ENCODE measurements at regions not wholly inside any gene's neighbourhood (a gene's known extent, or its start where the extent isn't known, plus 50 kb on each side); places are given as distances from the start of the nearest gene placed in this dataset.

- no peak for FAIRE-seq
These were observed 585.9 kb upstream of the GHITM start for GRCh38 chr10:83553366-83553765.

GRCh38 chr10:83555264-83555663 lies 584.0 kb upstream of the GHITM start:
- FAIRE-seq (no peak), DNase-seq (ENCODE audit: low spot score in 2 of 2) (no peak)

More at GRCh38 chr10:83553366-83553765, 585.9 kb upstream of the GHITM start:
- no peak for DNase-seq (ENCODE audit: low spot score in 2 of 2)

GRCh38 chr10:83562381-83562780 lies 576.9 kb upstream of the GHITM start:
- no peak for DNase-seq (ENCODE audit: low spot score in 2 of 2)
- no peak for FAIRE-seq

GRCh38 chr10:83564889-83565588 lies 574.3 kb upstream of the GHITM start:
- no peak for FAIRE-seq
- DNase-seq (ENCODE audit: low spot score in 2 of 2), result no peak

- FAIRE-seq (no peak), DNase-seq (ENCODE audit: low spot score in 2 of 2) (no peak)
These were observed 567.3 kb upstream of the GHITM start for GRCh38 chr10:83572036-83572435.

- no peak for FAIRE-seq
These were observed 564.5 kb upstream of the GHITM start for GRCh38 chr10:83574770-83575169.

GRCh38 chr10:83577421-83577820 lies 561.9 kb upstream of the GHITM start:
- FAIRE-seq, result no peak
- DNase-seq (ENCODE audit: low spot score in 2 of 2), result no peak

More at GRCh38 chr10:83574770-83575169, 564.5 kb upstream of the GHITM start:
- no peak for DNase-seq (ENCODE audit: low spot score in 2 of 2)

- no peak for FAIRE-seq
These were observed 558.8 kb upstream of the GHITM start for GRCh38 chr10:83580373-83581012.

GRCh38 chr10:83582407-83583095 lies 556.8 kb upstream of the GHITM start:
- FAIRE-seq (no peak), DNase-seq (ENCODE audit: low spot score in 2 of 2) (no peak)

More at GRCh38 chr10:83580373-83581012, 558.8 kb upstream of the GHITM start:
- DNase-seq (ENCODE audit: low spot score in 2 of 2), result no peak

- DNase-seq (ENCODE audit: low spot score in 2 of 2), result no peak
- FAIRE-seq, result no peak
These were observed 553.6 kb upstream of the GHITM start for GRCh38 chr10:83585686-83586085.

- DNase-seq (ENCODE audit: low spot score in 2 of 2), result no peak
These were observed 546.9 kb upstream of the GHITM start for GRCh38 chr10:83592337-83592935.

GRCh38 chr10:83603708-83604107 lies 535.6 kb upstream of the GHITM start:
- DNase-seq (ENCODE audit: low spot score in 2 of 2) (no peak), FAIRE-seq (no peak)

More at GRCh38 chr10:83592337-83592935, 546.9 kb upstream of the GHITM start:
- no peak for FAIRE-seq

- no peak for DNase-seq (ENCODE audit: low spot score in 2 of 2)
These were observed 533.3 kb upstream of the GHITM start for GRCh38 chr10:83605783-83606630.

GRCh38 chr10:83607959-83608745 lies 531.2 kb upstream of the GHITM start:
- FAIRE-seq (no peak), DNase-seq (ENCODE audit: low spot score in 2 of 2) (no peak)

More at GRCh38 chr10:83605783-83606630, 533.3 kb upstream of the GHITM start:
- no peak for FAIRE-seq

GRCh38 chr10:83612050-83612449 lies 527.3 kb upstream of the GHITM start:
- FAIRE-seq (no peak), DNase-seq (ENCODE audit: low spot score in 2 of 2) (no peak)

- DNase-seq (ENCODE audit: low spot score in 2 of 2) (no peak), FAIRE-seq (no peak)
These were observed 526.6 kb upstream of the GHITM start for GRCh38 chr10:83612746-83613145.

- FAIRE-seq (no peak), DNase-seq (ENCODE audit: low spot score in 2 of 2) (no peak)
These were observed 522.1 kb upstream of the GHITM start for GRCh38 chr10:83617172-83617571.

- FAIRE-seq (no peak), DNase-seq (ENCODE audit: low spot score in 2 of 2) (no peak)
These were observed 521.4 kb upstream of the GHITM start for GRCh38 chr10:83617692-83618545.

All from frontal cortex (tissue), 3 donors.